COR-L47 (cell line): ENCODE measurements at regions not wholly inside any gene's neighbourhood (a gene's known extent, or its start where the extent isn't known, plus 50 kb on each side); places are given as distances from the start of the nearest gene placed in this dataset.

ENCODE experiments used
- DNase-seq: peaks from one replicate; lab custom pipeline; 2025; lab: John Stamatoyannopoulos, UW

DNA sequence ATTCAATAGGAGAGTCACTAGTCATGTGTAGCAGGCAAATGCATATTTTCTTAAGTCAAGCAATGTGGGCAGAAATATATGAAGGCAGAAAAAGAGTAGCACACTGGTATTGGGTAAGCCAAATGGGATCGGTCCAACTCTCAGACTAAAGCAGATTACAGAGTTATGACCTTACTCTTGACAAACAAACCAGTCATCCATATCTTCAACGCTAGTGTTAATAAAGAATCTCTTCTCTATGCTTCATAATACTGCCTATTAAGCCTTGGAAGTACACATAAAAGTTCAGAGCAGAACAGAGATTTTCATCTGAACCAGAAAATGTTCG is 320.2 kb upstream of the JARID2 start:
- no peak for DNase-seq

- DNase-seq = no peak
Measured at GRCh38 chr6:14927398-14927797, 318.5 kb upstream of the JARID2 start.

GRCh38 chr6:14929291-14929690 is 316.6 kb upstream of the JARID2 start:
- no peak for DNase-seq

- DNase-seq = no peak
Measured at GRCh38 chr6:14930366-14930989, 315.4 kb upstream of the JARID2 start.

DNA sequence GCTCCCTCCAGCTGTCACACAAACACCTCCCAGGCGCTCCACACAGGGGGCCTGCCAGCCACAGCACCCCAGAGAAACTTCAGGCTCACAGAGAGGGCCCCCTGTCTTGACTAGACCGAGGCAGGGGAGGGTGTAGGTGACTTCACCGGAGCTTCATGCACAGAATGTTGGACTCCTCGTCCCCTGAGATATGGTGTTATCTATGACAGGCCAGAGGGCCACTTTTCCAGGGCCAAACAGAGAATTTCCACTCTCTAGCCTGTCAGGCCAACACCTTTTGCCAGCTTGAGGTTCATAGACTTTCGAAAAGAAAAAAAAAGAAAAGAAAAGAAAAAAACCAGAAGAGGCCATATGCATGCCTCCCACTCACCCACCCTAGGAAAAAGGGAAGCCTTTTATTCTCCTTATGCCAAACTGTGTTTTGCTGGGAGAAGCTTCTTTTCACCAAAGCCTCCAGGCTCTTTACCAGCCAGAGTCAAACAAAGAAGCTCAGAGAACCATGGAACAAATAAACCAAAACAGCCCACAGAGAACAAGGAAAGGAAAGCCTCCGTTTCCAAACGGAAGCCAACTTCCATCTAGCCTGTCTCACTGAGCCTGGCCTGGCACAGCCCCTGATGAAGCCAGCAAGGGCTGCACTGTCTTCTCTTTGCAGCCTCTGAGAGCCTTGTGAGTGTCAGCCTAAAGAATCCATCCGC is 313.2 kb upstream of the JARID2 start:
- DNase-seq = no peak

- no peak for DNase-seq
Measured at GRCh38 chr6:14933183-14933544, 312.7 kb upstream of the JARID2 start.

- DNase-seq = no peak
Measured at GRCh38 chr6:14934013-14934412, 311.9 kb upstream of the JARID2 start.

DNA sequence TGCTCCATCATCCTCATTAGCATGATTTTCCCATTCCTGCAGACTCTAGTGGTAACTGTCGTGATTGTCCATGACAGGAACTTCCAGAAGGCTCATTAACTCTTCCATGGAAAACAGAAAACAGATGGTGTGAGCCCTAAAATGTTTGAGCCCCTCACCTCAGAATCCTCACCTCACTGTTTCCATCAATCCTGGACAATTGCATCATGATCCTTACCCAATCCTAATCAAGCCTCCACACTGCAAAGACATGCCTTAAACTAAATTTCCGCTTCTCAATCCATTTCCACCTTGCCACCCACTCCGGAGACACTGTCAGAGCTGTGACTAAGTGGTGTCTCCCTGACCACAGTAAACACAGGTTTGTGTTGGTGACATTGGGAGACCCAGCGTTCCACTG is 311.0 kb upstream of the JARID2 start:
- DNase-seq = no peak

- no peak for DNase-seq
Measured at GRCh38 chr6:14936861-14937260, 309.0 kb upstream of the JARID2 start.

- no peak for DNase-seq
Measured at GRCh38 chr6:14943116-14943515, 302.8 kb upstream of the JARID2 start.

- no peak for DNase-seq
Measured at GRCh38 chr6:14944593-14944992, 301.3 kb upstream of the JARID2 start.

- DNase-seq = no peak
Measured at GRCh38 chr6:14945461-14946185, 300.2 kb upstream of the JARID2 start.

GRCh38 chr6:14946753-14947152 is 299.1 kb upstream of the JARID2 start:
- DNase-seq = no peak

- no peak for DNase-seq
Measured at GRCh38 chr6:14948586-14949245, 297.2 kb upstream of the JARID2 start.

DNA sequence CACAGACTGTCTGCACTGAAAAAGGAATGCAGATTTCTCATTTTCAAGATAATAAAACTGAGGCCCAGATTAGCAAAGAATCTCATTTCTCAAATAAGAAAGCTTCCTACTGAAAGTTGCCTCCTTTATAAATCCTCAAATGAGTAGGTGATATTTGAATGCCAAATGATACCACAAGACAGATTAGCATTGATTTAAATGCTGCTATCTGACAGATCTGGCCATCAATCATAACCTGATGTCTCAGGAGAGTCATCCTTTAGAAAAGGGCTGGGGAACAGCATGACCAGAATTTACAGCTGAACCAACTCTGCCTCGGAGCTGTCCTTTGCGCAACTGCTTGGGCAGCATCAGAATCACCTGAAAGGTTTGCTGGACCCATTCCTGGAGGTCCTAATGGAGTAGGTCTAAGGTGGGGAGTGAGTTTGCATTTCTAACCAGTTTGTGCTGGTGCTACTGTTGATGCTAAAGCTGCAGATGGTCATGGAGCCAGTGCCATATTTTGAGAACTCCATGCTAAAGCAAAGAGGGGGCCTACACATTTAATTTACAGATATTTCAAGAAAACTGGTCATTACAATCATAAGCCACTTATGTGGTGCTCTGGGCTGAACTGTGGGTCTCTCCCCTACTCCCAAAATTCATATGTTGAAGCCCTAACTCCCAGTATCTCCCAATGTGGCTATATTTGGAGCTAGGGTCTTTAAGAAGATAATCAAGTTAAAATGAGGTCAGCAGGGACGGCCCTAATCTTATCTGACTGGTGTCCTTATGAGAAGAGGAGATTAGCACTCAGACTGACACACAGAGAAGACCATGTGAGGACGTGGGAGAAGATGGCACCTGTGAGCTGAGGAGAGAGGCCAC is 295.5 kb upstream of the JARID2 start:
- DNase-seq = no peak

DNA sequence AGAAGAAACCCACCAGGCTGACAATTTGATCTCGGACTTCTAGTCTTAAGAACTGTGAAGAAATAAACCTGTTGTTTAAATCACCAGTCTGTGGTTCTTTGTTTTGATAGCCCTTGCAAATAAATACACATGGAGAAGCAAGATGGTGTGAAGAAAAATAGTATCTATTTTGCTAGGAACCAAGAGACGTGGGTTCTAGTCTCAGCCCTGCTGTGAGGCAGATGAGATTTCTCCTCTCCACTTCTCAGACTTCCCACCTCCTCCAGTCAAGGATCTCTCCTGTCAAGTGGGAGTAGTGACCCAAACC is 294.9 kb upstream of the JARID2 start:
- DNase-seq = no peak

DNA sequence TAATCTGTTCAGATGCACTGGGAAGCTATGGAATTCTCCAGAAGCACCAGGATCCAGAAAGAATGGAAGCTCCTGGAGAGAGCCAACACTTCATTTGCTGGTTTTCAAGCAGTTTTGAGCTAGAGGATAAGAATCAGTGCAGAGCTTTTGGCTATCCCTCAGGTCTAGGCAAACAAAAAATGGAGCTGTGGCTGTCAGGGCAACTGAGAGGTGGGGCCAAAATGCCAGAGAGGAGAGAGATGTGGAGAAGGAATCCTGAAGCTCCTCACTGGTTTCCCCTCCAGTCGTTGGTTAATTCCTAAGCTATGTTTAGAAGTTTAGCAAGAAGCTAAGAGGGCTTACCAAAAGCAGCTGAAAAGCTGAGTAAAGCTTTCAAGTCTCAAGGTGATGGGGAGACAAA is 294.2 kb upstream of the JARID2 start:
- no peak for DNase-seq

DNA sequence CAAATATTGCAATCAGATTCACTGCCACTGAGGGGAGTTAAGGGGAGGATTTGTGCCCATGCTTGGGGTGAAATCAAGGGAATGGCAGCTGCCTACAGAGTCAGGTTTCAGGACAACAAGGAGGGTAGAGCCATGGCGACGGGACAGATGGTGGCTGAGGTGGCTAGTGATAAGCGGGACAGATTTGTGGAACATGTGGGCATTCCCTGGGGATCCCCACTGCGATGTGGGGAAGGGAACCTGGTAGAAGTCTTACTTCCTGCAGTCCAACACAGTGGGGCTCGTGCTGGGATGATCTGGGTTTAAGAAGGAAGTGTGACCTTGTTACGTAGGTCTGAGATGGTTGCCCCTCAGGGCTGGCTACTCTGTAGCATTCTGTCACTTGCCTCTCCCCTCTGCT is 292.0 kb upstream of the JARID2 start:
- no peak for DNase-seq

- no peak for DNase-seq
Measured at GRCh38 chr6:14957355-14958059, 288.4 kb upstream of the JARID2 start.

DNA sequence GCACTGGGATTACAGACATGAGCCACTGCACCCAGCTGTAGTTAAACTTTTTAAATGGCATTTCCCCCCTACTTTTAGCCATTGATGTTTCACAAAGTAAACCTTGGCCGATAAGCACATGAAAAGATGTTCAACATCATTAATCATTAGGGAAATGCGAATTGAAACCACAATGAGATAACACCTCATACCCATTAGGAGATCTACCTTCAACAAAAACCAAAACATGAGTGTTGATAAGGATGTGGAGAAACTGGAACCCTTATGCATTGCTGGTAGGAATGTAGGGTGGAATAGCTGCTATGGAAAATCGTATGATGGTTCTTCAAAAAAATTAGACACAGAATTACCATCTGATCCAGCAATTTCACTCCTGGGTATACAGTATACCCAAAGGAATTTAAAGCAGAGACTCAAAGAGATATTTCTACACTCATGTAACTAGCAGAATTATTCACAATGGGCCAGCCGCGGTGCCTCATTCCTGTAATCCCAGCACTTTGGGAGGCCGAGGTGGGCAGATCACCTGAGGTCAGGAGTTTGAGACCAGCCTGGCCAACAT is 286.5 kb upstream of the JARID2 start:
- no peak for DNase-seq

- DNase-seq = no peak
Measured at GRCh38 chr6:14964556-14965270, 281.2 kb upstream of the JARID2 start.
